ENCODE measurements at regions not wholly inside any gene's neighbourhood (a gene's known extent, or its start where the extent isn't known, plus 50 kb on each side); places are given as distances from the start of the nearest gene placed in this dataset.

- H3K9me3 Mint-ChIP-seq = peaks cover 49% of the 10 kb centered on the region
- TF ChIP-seq CTCF (IDR thresholded peaks at IDR 0.05; ENCODE audit: unreplicated experiment) = no peak
These were observed 89.6 kb upstream of the FAM9A start for GRCh38 chrX:8890794-8891193.

GRCh38 chrX:8887004-8887403, 85.8 kb upstream of the FAM9A start:
- no peak for TF ChIP-seq CTCF (IDR thresholded peaks at IDR 0.05; ENCODE audit: unreplicated experiment)
- Mint-ChIP-seq H3K4me3 (no peak overlapping the region), H3K36me3 (no peaks in the 10 kb centered on the region), H3K4me1 (peaks cover 4% of the 10 kb centered on the region), H3K9me3 (peaks cover 30% of the 10 kb centered on the region), H3K27ac (no peak overlapping the region), H3K27me3 (ENCODE audit: low read depth) (peaks cover 2% of the 10 kb centered on the region)
- no peak for DNase-seq (ENCODE audit: low spot score in 2 of 2, unreplicated experiment in 2 of 2)

More at GRCh38 chrX:8890794-8891193, 89.6 kb upstream of the FAM9A start:
- Mint-ChIP-seq H3K4me3 (no peak overlapping the region), H3K27ac (no peak overlapping the region), H3K27me3 (ENCODE audit: low read depth) (no peaks in the 10 kb centered on the region), H3K4me1 (peaks cover 4% of the 10 kb centered on the region), H3K36me3 (no peaks in the 10 kb centered on the region)
- DNase-seq (ENCODE audit: low spot score in 2 of 2, unreplicated experiment in 2 of 2) = no peak

- Mint-ChIP-seq H3K27ac (no peak overlapping the region), H3K27me3 (ENCODE audit: low read depth) (peaks cover 2% of the 10 kb centered on the region), H3K4me3 (no peak overlapping the region), H3K9me3 (peaks cover 26% of the 10 kb centered on the region), H3K4me1 (no peaks in the 10 kb centered on the region), H3K36me3 (no peaks in the 10 kb centered on the region)
- peak; percentile 73 for TF ChIP-seq CTCF (IDR thresholded peaks at IDR 0.05; ENCODE audit: unreplicated experiment)
- DNase-seq (ENCODE audit: low spot score in 2 of 2, unreplicated experiment in 2 of 2) = no peak
These were observed 78.6 kb upstream of the FAM9A start for GRCh38 chrX:8879750-8880149.

GRCh38 chrX:8873956-8874355, 72.8 kb upstream of the FAM9A start:
- Mint-ChIP-seq H3K27me3 (ENCODE audit: low read depth) (no peaks in the 10 kb centered on the region), H3K4me3 (no peak overlapping the region), H3K4me1 (no peaks in the 10 kb centered on the region), H3K9me3 (peaks cover 22% of the 10 kb centered on the region), H3K27ac (no peak overlapping the region), H3K36me3 (no peaks in the 10 kb centered on the region)
- no peak for DNase-seq (ENCODE audit: low spot score in 2 of 2, unreplicated experiment in 2 of 2)
- TF ChIP-seq CTCF (IDR thresholded peaks at IDR 0.05; ENCODE audit: unreplicated experiment) = no peak

GRCh38 chrX:8873102-8873501, 71.9 kb upstream of the FAM9A start:
- Mint-ChIP-seq H3K4me3 (no peak overlapping the region), H3K27me3 (ENCODE audit: low read depth) (no peaks in the 10 kb centered on the region), H3K27ac (no peak overlapping the region), H3K4me1 (no peaks in the 10 kb centered on the region), H3K36me3 (no peaks in the 10 kb centered on the region), H3K9me3 (peaks cover 15% of the 10 kb centered on the region)
- DNase-seq (ENCODE audit: low spot score in 2 of 2, unreplicated experiment in 2 of 2) = no peak
- no peak for TF ChIP-seq CTCF (IDR thresholded peaks at IDR 0.05; ENCODE audit: unreplicated experiment)

GRCh38 chrX:8870411-8870810, 69.2 kb upstream of the FAM9A start:
- DNase-seq (ENCODE audit: low spot score in 2 of 2, unreplicated experiment in 2 of 2) = no peak
- Mint-ChIP-seq H3K4me1 (no peaks in the 10 kb centered on the region), H3K27ac (no peak overlapping the region), H3K4me3 (no peak overlapping the region), H3K36me3 (no peaks in the 10 kb centered on the region), H3K27me3 (ENCODE audit: low read depth) (no peaks in the 10 kb centered on the region), H3K9me3 (peaks cover 14% of the 10 kb centered on the region)
- TF ChIP-seq CTCF (IDR thresholded peaks at IDR 0.05; ENCODE audit: unreplicated experiment) = no peak

Measured in mesothelial cell of epicardium (in vitro differentiated cells).